ENCODE measurements at regions not wholly inside any gene's neighbourhood (a gene's known extent, or its start where the extent isn't known, plus 50 kb on each side); places are given as distances from the start of the nearest gene placed in this dataset.

- TF ChIP-seq REST (IDR thresholded peaks at IDR 0.05; ENCODE audit: low read depth, low read length) (no peak), RFX5 (IDR thresholded peaks at IDR 0.05; ENCODE audit: low read length) (no peak), GABPA (IDR thresholded peaks at IDR 0.05; ENCODE audit: low read depth) (no peak), TEAD4 (IDR thresholded peaks at IDR 0.05; ENCODE audit: borderline replicate concordance, insufficient read depth) (no peak), CHD2 (IDR thresholded peaks at IDR 0.05; ENCODE audit: low read length, partially characterized antibody) (no peak), RCOR1 (IDR thresholded peaks at IDR 0.05; ENCODE audit: low read length) (no peak)
- TF ChIP-seq, protein P1, sequence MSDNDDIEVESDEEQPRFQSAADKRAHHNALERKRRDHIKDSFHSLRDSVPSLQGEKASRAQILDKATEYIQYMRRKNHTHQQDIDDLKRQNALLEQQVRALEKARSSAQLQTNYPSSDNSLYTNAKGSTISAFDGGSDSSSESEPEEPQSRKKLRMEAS (IDR thresholded peaks at IDR 0.05; ENCODE audit: low read depth): no peak
Observed at GRCh38 chr15:93164409-93164808, 75.4 kb upstream of the RGMA start (continued).

- H3K9me2 ChIP-seq: no peaks in the 10 kb centered on the region
- H2AFZ ChIP-seq (ENCODE audit: low read depth): no peak overlapping the region
- ChIA-PET POLR2A (no interaction called here), CTCF (interaction anchor here (1.5 kb wide), 1 partner anchor 8 kb away, joined by 4 read pairs; no protein-coding TSS in a partner anchor)
- DNase-seq: no peak
- H3K4me1 ChIP-seq (ENCODE audit: control insufficient read depth in 1 of 2, insufficient read depth in 2 of 2, low read depth in 1 of 2, low read length in 1 of 2): no peaks in the 10 kb centered on the region
- H3K27ac ChIP-seq (ENCODE audit: low read depth in 2 of 2, low read length in 1 of 2): no peak overlapping the region
- H3K36me3 ChIP-seq (replicated peaks in 1 of 2; ENCODE audit: control insufficient read depth in 1 of 2, insufficient read depth in 2 of 2, low read length in 1 of 2): no peaks in the 10 kb centered on the region
- TF ChIP-seq FOXM1 (IDR thresholded peaks at IDR 0.05; ENCODE audit: low read depth) (no peak), FOSL2 (IDR thresholded peaks at IDR 0.05; ENCODE audit: borderline replicate concordance, low read depth) (no peak), TCF12 (IDR thresholded peaks at IDR 0.05) (no peak)
- no peak overlapping the region for H3K9ac ChIP-seq
- no peaks in the 10 kb centered on the region for H3K9me3 ChIP-seq
- no peaks in the 10 kb centered on the region for H3F3A ChIP-seq (replicated peaks; ENCODE audit: insufficient read depth)
- H3K4me2 ChIP-seq: no peak overlapping the region
- no peaks in the 10 kb centered on the region for H3K79me2 ChIP-seq (ENCODE audit: insufficient read depth)
- H3K4me3 ChIP-seq (ENCODE audit: low read depth in 2 of 2, low read length in 1 of 2): no peak overlapping the region
- 23% methylated on average over 5 of the region's 5 CpGs for WGBS (ENCODE audit: low lambda C conversion rate)
- no peaks in the 10 kb centered on the region for H3K27me3 ChIP-seq (ENCODE audit: insufficient read depth)
- H4K20me1 ChIP-seq (ENCODE audit: insufficient read depth): no peaks in the 10 kb centered on the region
Observed at GRCh38 chr15:93162560-93162959, 73.5 kb upstream of the RGMA start.

- Histone ChIP-seq H3K9me2 (no peaks in the 10 kb centered on the region), H3K9me3 (no peaks in the 10 kb centered on the region), H3K4me2 (no peak overlapping the region), H3K4me3 (ENCODE audit: low read depth in 2 of 2, low read length in 1 of 2) (no peak overlapping the region), H2AFZ (ENCODE audit: low read depth) (no peak overlapping the region), H3K27me3 (ENCODE audit: insufficient read depth) (no peaks in the 10 kb centered on the region), H3K9ac (no peak overlapping the region), H3K79me2 (ENCODE audit: insufficient read depth) (no peaks in the 10 kb centered on the region), H3F3A (replicated peaks; ENCODE audit: insufficient read depth) (no peaks in the 10 kb centered on the region), H3K4me1 (ENCODE audit: control insufficient read depth in 1 of 2, insufficient read depth in 2 of 2, low read depth in 1 of 2, low read length in 1 of 2) (no peaks in the 10 kb centered on the region), H3K27ac (ENCODE audit: low read depth in 2 of 2, low read length in 1 of 2) (no peak overlapping the region), H3K36me3 (replicated peaks in 1 of 2; ENCODE audit: control insufficient read depth in 1 of 2, insufficient read depth in 2 of 2, low read length in 1 of 2) (no peaks in the 10 kb centered on the region), H4K20me1 (ENCODE audit: insufficient read depth) (no peaks in the 10 kb centered on the region)
- ChIA-PET CTCF (no interaction called here), POLR2A (no interaction called here)
- no peak for DNase-seq
- WGBS (ENCODE audit: low lambda C conversion rate): 59% methylated on average over 4 of the region's 5 CpGs
- TF ChIP-seq CTCF (IDR thresholded peaks at IDR 0.05) (no peak), NRF1 (IDR thresholded peaks at IDR 0.05; ENCODE audit: low read depth, low read length) (no peak), IRF3 (IDR thresholded peaks at IDR 0.05; ENCODE audit: low read depth, low read length) (no peak), TEAD4 (IDR thresholded peaks at IDR 0.05; ENCODE audit: borderline replicate concordance, insufficient read depth) (no peak), USF1 (IDR thresholded peaks at IDR 0.05; ENCODE audit: borderline replicate concordance, low read depth) (no peak), YY1 (IDR thresholded peaks at IDR 0.05; ENCODE audit: low read depth) (no peak), SIN3A (IDR thresholded peaks at IDR 0.05; ENCODE audit: borderline replicate concordance, low read depth, low read length) (no peak), FOXM1 (IDR thresholded peaks at IDR 0.05; ENCODE audit: low read depth) (no peak), TCF12 (IDR thresholded peaks at IDR 0.05) (no peak)
- TF ChIP-seq, protein P2, sequence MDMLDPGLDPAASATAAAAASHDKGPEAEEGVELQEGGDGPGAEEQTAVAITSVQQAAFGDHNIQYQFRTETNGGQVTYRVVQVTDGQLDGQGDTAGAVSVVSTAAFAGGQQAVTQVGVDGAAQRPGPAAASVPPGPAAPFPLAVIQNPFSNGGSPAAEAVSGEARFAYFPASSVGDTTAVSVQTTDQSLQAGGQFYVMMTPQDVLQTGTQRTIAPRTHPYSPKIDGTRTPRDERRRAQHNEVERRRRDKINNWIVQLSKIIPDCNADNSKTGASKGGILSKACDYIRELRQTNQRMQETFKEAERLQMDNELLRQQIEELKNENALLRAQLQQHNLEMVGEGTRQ (IDR thresholded peaks at IDR 0.05; ENCODE audit: borderline replicate concordance, low read depth, low read length): no peak
Observed at GRCh38 chr15:93159930-93160329, 70.9 kb upstream of the RGMA start.

All from SK-N-SH (cell line).